Activated CD4-positive, alpha-beta T cell treated with anti-CD3 and anti-CD28 coated beads for 36 hours (primary cell): ENCODE measurements at regions not wholly inside any gene's neighbourhood (a gene's known extent, or its start where the extent isn't known, plus 50 kb on each side); places are given as distances from the start of the nearest gene placed in this dataset.

Experiments
- ATAC-seq: fragments of 200-7000 bp; cut with Tn5 transposase; one replicate; pipeline ENCODE4 v1.10.0; 2021; ENCODE audit warnings: mild to moderate bottlenecking, moderate library complexity
- CTCF ChIA-PET: fragments of 350-600 bp; sonication (Branson Sonifier 250); formaldehyde crosslinking; loops from one replicate; lab custom pipeline; 2021; ENCODE audit warnings: antibody characterized with exemption; lab: Charles Lee
- POLR2A ChIA-PET: fragments of 350-600 bp; sonication (Branson Sonifier 250); formaldehyde crosslinking; loops from one replicate; lab custom pipeline; 2021; ENCODE audit warnings: antibody characterized with exemption, inconsistent platforms; lab: Charles Lee
- DNase-seq: peaks from one replicate; pipeline ENCODE4 v3.0.0-alpha.2; 2020
- H3K27ac Mint-ChIP-seq: one replicate; pipeline ENCODE4 v1.8.0; 2021; ENCODE audit warnings: mixed read lengths
- H3K27me3 Mint-ChIP-seq: one replicate; pipeline ENCODE4 v1.8.0; 2021; ENCODE audit warnings: mixed read lengths
- H3K36me3 Mint-ChIP-seq: one replicate; pipeline ENCODE4 v1.8.0; 2021; ENCODE audit warnings: low read depth, mixed read lengths
- H3K4me1 Mint-ChIP-seq: one replicate; pipeline ENCODE4 v1.8.0; 2021; ENCODE audit warnings: mixed read lengths
- H3K4me3 Mint-ChIP-seq: one replicate; pipeline ENCODE4 v1.8.0; 2021; ENCODE audit warnings: mild to moderate bottlenecking, moderate library complexity, mixed read lengths
- H3K9me3 Mint-ChIP-seq: one replicate; pipeline ENCODE4 v1.8.0; 2021; ENCODE audit warnings: low read depth, mixed read lengths
- intact Hi-C, 2 experiments: fragments of 100-400 bp; cut with DNase I in 1 of 2; cut with micrococcal nuclease in 1 of 2; formaldehyde crosslinking; loops; one replicate each; pipeline versions ENCODE4 v1.14.2 to v1.15.1; 2022 to 2024; cut with DNase I, micrococcal nuclease

GRCh38 chr10:80988755-80989154 is 451.1 kb downstream of the SH2D4B start:
- H3K9me3 Mint-ChIP-seq: no peaks in the 10 kb centered on the region
- no peaks in the 10 kb centered on the region for H3K36me3 Mint-ChIP-seq
- no peaks in the 10 kb centered on the region for H3K4me1 Mint-ChIP-seq
- no peak overlapping the region for H3K27ac Mint-ChIP-seq
- DNase-seq: no peak
- intact Hi-C loops: no loop called here
- CTCF ChIA-PET: no interaction called here
- POLR2A ChIA-PET: no interaction called here
- H3K4me3 Mint-ChIP-seq: no peak overlapping the region
- H3K27me3 Mint-ChIP-seq: peaks cover 3% of the 10 kb centered on the region
- ATAC-seq: no peak

- Mint-ChIP-seq H3K36me3 (no peaks in the 10 kb centered on the region), H3K4me3 (no peak overlapping the region), H3K27me3 (peaks cover 4% of the 10 kb centered on the region), H3K9me3 (peaks cover 7% of the 10 kb centered on the region), H3K27ac (no peak overlapping the region), H3K4me1 (no peaks in the 10 kb centered on the region)
- POLR2A ChIA-PET: no interaction called here
- no peak for ATAC-seq
- no peak for DNase-seq
- intact Hi-C loops: no loop called here
- CTCF ChIA-PET: interaction anchor here (0.7 kb wide), 1 partner anchor 297 kb away, joined by 3 read pairs; no protein-coding TSS in a partner anchor
Observed at GRCh38 chr10:80996615-80997193, 459.0 kb downstream of the SH2D4B start.

- Mint-ChIP-seq H3K4me1 (no peaks in the 10 kb centered on the region), H3K27ac (no peak overlapping the region), H3K9me3 (peaks cover 3% of the 10 kb centered on the region), H3K4me3 (no peak overlapping the region), H3K36me3 (no peaks in the 10 kb centered on the region), H3K27me3 (peaks cover 4% of the 10 kb centered on the region)
- intact Hi-C loops: no loop called here
- ATAC-seq (no peak), DNase-seq (no peak)
- CTCF ChIA-PET: no interaction called here
- POLR2A ChIA-PET: no interaction called here
Observed at GRCh38 chr10:81000781-81001180, 463.1 kb downstream of the SH2D4B start.

- Mint-ChIP-seq H3K4me3 (no peak overlapping the region), H3K27ac (no peak overlapping the region), H3K9me3 (peaks cover 2% of the 10 kb centered on the region), H3K4me1 (no peaks in the 10 kb centered on the region), H3K36me3 (no peaks in the 10 kb centered on the region), H3K27me3 (peaks cover 7% of the 10 kb centered on the region)
- ATAC-seq (no peak), DNase-seq (no peak)
- ChIA-PET CTCF (no interaction called here), POLR2A (no interaction called here)
- intact Hi-C loops: no loop called here
Observed at GRCh38 chr10:81002382-81002781, 464.7 kb downstream of the SH2D4B start.

- no peaks in the 10 kb centered on the region for H3K36me3 Mint-ChIP-seq
- POLR2A ChIA-PET: interaction anchor here (0.7 kb wide), 1 partner anchor 94 kb away, joined by 3 read pairs; no protein-coding TSS in a partner anchor
- H3K4me1 Mint-ChIP-seq: no peaks in the 10 kb centered on the region
- H3K27ac Mint-ChIP-seq: no peak overlapping the region
- H3K27me3 Mint-ChIP-seq: peaks cover 3% of the 10 kb centered on the region
- no peak for ATAC-seq
- intact Hi-C loops: no loop called here
- peaks cover 2% of the 10 kb centered on the region for H3K9me3 Mint-ChIP-seq
- CTCF ChIA-PET: interaction anchor here (0.9 to 2.3 kb wide), 2 partner anchors 11 to 22 kb away, joined by 3 to 7 read pairs; no protein-coding TSS in a partner anchor
- DNase-seq: no peak
- H3K4me3 Mint-ChIP-seq: no peak overlapping the region
Observed at GRCh38 chr10:81007872-81008271, 470.2 kb downstream of the SH2D4B start.

- DNase-seq: no peak
- no peaks in the 10 kb centered on the region for H3K36me3 Mint-ChIP-seq
- H3K27ac Mint-ChIP-seq: no peak overlapping the region
- ChIA-PET POLR2A (interaction anchor here (0.7 kb wide), 1 partner anchor 93 kb away, joined by 3 read pairs; no protein-coding TSS in a partner anchor), CTCF (interaction anchor here (0.6 to 2.3 kb wide), 4 partner anchors 10 to 309 kb away, joined by 3 to 7 read pairs (median 3); no protein-coding TSS in a partner anchor)
- H3K4me3 Mint-ChIP-seq: no peak overlapping the region
- H3K4me1 Mint-ChIP-seq: no peaks in the 10 kb centered on the region
- intact Hi-C loops: no loop called here
- H3K9me3 Mint-ChIP-seq: peaks cover 2% of the 10 kb centered on the region
- no peak for ATAC-seq
- H3K27me3 Mint-ChIP-seq: peaks cover 8% of the 10 kb centered on the region
Observed at GRCh38 chr10:81008726-81009125, 471.0 kb downstream of the SH2D4B start.

- H3K36me3 Mint-ChIP-seq: no peaks in the 10 kb centered on the region
- no peak overlapping the region for H3K27ac Mint-ChIP-seq
- intact Hi-C loops: no loop called here
- H3K4me1 Mint-ChIP-seq: no peaks in the 10 kb centered on the region
- ATAC-seq: no peak
- H3K27me3 Mint-ChIP-seq: peaks cover 10% of the 10 kb centered on the region
- H3K9me3 Mint-ChIP-seq: peaks cover 2% of the 10 kb centered on the region
- POLR2A ChIA-PET: no interaction called here
- H3K4me3 Mint-ChIP-seq: no peak overlapping the region
- no peak for DNase-seq
- CTCF ChIA-PET: interaction anchor here (0.6 to 2.3 kb wide), 2 partner anchors 10 to 131 kb away, joined by 3 to 7 read pairs; no protein-coding TSS in a partner anchor
Observed at GRCh38 chr10:81009296-81009695, 471.6 kb downstream of the SH2D4B start.

- no peaks in the 10 kb centered on the region for H3K4me1 Mint-ChIP-seq
- CTCF ChIA-PET: interaction anchor here (0.6 kb wide), 1 partner anchor 1013 kb away, joined by 3 read pairs; no protein-coding TSS in a partner anchor
- H3K36me3 Mint-ChIP-seq: no peaks in the 10 kb centered on the region
- POLR2A ChIA-PET: no interaction called here
- H3K9me3 Mint-ChIP-seq: no peaks in the 10 kb centered on the region
- no peak overlapping the region for H3K4me3 Mint-ChIP-seq
- H3K27ac Mint-ChIP-seq: no peak overlapping the region
- peaks cover 11% of the 10 kb centered on the region for H3K27me3 Mint-ChIP-seq
- no peak for DNase-seq
- intact Hi-C loops: no loop called here
- ATAC-seq: no peak
Observed at GRCh38 chr10:81013771-81014170, 476.1 kb downstream of the SH2D4B start.

- Mint-ChIP-seq H3K9me3 (no peaks in the 10 kb centered on the region), H3K27ac (no peak overlapping the region), H3K27me3 (peaks cover 8% of the 10 kb centered on the region), H3K36me3 (no peaks in the 10 kb centered on the region), H3K4me1 (no peaks in the 10 kb centered on the region), H3K4me3 (no peak overlapping the region)
- intact Hi-C loops: loop anchor here (1.0 to 5.0 kb wide), 4 partner anchors 320 to 636 kb away; no protein-coding TSS in a partner anchor
- CTCF ChIA-PET: interaction anchor here (0.6 to 1.2 kb wide), 7 partner anchors 10 to 637 kb away, joined by 3 to 9 read pairs (median 3); no protein-coding TSS in a partner anchor
- ATAC-seq (peak; percentile 70), DNase-seq (peak; percentile 26)
- POLR2A ChIA-PET: no interaction called here
Observed at GRCh38 chr10:81019029-81019890, 481.6 kb downstream of the SH2D4B start.

GRCh38 chr10:81021428-81022129 is 483.9 kb downstream of the SH2D4B start:
- Mint-ChIP-seq H3K4me3 (no peak overlapping the region), H3K4me1 (no peaks in the 10 kb centered on the region), H3K27ac (no peak overlapping the region), H3K36me3 (no peaks in the 10 kb centered on the region), H3K9me3 (no peaks in the 10 kb centered on the region), H3K27me3 (peaks cover 5% of the 10 kb centered on the region)
- ATAC-seq: no peak
- intact Hi-C loops: no loop called here
- POLR2A ChIA-PET: no interaction called here
- CTCF ChIA-PET: interaction anchor here (0.5 kb wide), 1 partner anchor 9 kb away, joined by 3 read pairs; no protein-coding TSS in a partner anchor
- DNase-seq: no peak

GRCh38 chr10:81026591-81026990 is 488.9 kb downstream of the SH2D4B start:
- H3K4me3 Mint-ChIP-seq: no peak overlapping the region
- DNase-seq (no peak), ATAC-seq (no peak)
- intact Hi-C loops: no loop called here
- no peaks in the 10 kb centered on the region for H3K9me3 Mint-ChIP-seq
- H3K27ac Mint-ChIP-seq: no peak overlapping the region
- POLR2A ChIA-PET: no interaction called here
- no peaks in the 10 kb centered on the region for H3K4me1 Mint-ChIP-seq
- peaks cover 4% of the 10 kb centered on the region for H3K27me3 Mint-ChIP-seq
- no peaks in the 10 kb centered on the region for H3K36me3 Mint-ChIP-seq
- CTCF ChIA-PET: no interaction called here
